ENCODE measurements at regions not wholly inside any gene's neighbourhood (a gene's known extent, or its start where the extent isn't known, plus 50 kb on each side); places are given as distances from the start of the nearest gene placed in this dataset.

DNA sequence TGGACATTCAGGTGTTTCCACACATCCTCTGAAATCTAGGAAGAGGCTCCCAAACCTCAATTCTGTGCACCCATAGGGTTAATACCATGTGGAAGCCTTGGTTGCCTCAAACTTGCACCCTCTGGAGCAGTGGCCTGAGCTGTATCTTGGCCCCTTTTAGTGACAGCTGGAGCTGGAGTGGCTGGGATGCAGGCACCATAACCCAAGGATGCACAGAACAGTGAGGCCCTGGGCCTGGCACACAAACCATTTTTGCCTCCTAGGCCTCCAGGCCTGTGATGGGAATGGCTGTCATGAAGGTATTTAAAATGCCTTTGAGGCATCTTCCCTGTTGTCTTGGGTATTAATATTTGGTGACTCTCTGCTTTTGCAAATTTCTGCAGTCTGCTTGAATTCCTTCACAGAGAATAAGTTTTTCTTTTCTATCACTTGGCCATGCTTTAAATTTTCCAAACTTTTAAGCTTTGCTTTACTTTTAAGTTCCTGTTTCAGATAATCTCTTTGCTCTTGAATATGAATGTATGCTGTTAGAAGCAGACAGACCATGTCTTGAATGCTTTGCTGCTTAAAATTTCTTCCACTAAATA is 1594.5 kb upstream of the PCDH20 start:
- no peak for DNase-seq (ENCODE audit: low spot score)

DNA sequence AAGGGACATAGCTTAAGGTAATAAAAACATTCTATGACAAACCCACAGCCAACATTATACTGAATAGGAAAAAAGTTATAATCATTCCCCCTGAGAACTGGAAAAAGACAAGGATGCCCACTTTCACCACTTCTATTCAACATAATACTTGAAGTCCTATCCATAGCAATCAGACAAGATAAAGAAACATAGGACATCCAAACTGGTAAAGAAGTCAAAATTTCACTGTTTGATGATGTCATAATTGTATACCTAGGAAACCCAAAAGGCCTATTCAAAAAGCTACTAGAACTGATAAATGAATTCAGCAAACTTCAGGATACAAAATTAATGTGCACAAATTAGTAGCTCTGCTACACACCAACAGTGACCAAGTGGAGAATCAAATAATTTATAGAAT is 1590.0 kb upstream of the PCDH20 start:
- no peak for DNase-seq (ENCODE audit: low spot score)

DNA sequence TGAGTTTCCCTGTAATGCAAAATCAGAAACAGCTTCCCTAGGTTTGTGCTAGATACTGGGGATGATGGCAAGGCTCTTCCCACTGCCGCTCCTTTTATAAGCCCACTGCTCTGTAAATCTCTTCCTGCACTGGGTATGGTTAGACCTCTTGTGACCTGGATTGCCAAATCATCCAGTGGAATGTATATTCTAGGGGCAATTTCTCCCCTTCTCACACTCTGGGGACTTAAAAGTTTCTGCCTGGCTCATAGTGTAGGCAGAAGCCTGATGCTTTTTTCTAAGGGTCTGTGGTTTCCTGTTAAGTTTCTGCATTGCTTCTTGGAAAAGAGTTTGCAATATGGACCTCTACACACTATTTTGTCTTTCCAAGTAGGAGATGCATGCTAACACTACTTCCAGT is 1582.0 kb upstream of the PCDH20 start:
- no peak for DNase-seq (ENCODE audit: low spot score)

DNA sequence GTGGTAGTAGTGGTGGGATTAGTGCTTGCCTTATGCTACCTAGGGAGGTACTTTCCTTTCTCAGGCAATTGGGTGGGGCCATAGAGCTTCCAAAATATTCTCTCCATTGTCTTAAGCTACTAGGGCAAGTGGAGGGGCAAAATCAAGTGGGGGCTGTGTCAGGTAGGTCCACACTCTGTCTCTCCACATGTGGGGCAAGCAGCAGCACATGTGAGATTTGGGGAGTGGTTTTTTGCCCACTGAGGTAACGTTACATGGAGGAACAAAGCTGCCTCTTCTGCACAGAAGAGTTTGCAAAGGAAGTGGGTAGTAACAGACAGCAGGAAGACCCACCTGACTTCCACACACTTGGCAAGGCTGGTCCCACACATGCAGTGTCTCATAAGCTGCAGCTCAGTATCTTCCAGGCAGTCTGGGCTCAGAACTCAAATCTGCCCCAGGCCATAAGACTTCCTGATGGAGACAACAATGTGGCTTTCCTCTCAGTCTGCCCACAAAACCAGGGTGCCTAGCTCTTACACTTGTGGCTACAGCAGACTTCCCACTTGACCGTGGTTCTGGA is 1581.5 kb upstream of the PCDH20 start:
- no peak for DNase-seq (ENCODE audit: low spot score)

DNA sequence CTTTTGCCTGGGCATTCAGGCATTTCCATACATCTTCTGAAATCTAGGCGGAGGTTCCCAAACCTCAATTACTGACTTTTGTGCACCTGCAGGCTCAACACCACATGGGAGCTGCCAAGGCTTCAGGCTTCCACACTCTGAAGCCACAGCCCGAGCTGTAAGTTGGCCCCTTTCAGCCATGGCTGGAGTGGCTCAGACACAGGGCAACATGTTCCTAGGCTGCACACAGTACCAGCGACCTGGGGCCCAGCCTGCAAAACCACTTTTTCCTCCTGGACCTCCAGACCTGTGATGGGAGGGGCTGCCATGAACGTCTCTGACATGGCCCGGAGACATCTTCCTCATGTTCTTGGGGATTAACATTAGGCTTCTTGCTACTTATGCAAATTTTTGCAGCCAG is 1558.2 kb upstream of the PCDH20 start:
- no peak for DNase-seq (ENCODE audit: low spot score)

DNA sequence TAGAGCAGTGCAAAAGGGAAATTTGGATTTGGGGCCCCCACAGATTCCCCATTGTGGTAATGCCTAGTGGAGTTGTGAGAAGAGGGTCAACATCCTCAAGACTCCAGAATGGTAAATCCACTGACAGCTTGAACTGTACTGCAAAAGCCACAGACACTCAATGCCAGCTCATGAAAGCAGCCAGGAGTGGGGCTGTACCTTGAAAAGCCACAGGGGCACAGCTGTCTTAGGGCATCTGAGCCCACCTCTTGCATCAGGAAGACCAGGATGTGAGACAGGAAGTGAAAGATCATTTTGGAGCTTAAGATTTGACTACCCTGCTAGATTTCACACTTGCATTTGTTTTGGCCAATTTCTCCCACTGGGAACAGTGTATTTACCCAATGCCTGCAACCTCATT is 1548.9 kb upstream of the PCDH20 start:
- DNase-seq (ENCODE audit: low spot score), result no peak

DNA sequence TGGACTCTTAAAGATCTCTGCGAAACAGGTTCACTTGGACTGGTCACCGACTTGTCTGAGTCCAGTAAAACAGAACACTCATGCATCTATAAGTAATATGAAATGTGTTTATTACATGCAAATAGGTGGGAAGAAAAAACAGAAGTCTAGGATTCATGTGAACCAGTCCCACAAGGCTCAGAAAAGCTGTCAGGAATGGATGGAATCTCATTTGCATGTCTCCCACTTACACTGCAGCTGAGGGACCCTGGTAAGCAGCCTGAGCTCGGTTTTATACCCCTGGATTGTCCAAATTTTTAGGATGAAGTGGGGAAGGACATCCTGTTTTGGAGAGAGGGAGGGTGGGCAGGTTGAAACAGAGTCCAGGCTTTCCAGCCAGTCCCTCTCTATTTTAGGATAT is 1545.1 kb upstream of the PCDH20 start:
- no peak for DNase-seq (ENCODE audit: low spot score)

DNA sequence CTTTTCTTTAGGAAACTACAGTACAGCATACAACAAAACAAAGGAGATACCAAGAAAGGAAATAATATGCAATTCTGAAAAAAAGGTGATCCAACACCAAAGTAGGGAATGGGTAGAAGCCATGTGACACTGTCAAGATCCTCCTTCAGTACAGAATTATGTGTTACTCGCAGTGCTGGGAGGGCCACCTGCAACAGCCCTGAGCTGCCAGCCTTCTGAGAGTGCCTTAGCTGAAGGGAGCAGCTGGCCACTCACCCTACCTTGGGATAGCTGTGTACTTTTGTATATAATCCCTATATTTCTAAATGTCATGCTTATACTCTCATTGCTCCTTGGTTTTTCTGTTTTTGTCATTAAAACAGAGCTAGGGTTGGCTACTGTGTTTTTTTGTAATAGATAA is 1518.2 kb upstream of the PCDH20 start:
- DNase-seq (ENCODE audit: low spot score), result no peak

DNA sequence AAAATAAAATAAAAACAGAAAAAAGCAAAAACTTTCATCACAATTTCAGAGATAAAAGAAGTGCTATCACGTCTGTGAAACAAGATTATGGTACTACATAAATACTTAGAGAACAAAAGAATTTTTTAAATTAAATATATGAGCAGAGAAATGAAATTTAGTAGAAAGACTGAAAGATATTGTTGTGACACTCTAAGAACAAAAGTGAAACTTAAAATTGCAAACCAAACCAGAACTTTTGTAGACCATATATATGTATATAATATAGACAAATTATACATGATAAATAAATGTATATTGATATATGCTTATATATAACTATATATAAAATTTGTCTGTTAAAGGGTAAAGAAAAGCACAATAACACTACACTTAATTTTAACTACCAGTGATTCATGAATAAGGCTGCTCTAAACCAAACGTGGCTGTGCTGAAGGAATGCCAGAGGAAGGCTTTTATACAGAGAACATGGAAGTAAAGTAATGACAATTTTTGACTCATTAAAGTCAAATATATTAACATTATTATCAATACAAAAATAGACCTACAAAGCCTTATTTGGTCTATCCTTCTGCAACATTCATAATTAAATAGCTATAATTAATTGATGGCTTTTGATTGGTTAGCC is 1516.7 kb upstream of the PCDH20 start:
- no peak for DNase-seq (ENCODE audit: low spot score)

DNA sequence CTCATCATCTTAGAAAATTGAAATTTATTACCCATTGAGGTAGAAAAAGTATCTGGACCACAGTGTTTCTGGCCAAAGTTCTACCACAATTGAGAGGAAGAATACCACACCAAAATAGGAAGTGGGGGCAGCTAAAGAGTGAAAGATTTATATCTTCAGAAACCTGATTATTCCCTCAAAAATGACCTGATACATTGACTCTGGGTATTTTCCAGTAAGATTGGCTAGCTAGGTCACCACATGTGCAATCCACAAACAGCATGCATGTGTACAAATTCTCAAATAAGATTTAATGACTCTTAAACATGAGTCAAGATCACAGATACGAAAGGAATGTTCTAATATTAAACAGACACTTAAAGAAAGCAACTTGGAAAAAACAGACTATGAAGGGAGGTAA is 1516.2 kb upstream of the PCDH20 start:
- peak; percentile 7 for DNase-seq (ENCODE audit: low spot score)

DNA sequence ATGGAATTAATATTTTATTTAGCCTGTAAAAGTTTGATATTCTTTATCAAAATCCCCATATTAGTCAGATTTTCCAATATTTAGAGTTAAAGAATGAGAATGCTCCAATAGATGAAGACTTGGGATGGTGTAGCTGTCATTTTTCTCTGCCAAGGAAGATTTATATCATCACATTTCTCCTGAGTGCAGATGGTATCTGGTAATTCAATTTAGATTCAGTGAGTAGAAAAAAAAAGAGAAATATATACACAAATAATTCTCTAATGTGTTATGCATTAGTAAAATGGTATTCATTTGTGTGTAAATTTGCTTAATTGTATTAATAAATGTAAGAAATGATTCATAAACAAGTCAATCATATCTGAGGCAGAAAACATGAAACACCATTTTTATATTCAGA is 1508.7 kb upstream of the PCDH20 start:
- no peak for DNase-seq (ENCODE audit: low spot score)

DNA sequence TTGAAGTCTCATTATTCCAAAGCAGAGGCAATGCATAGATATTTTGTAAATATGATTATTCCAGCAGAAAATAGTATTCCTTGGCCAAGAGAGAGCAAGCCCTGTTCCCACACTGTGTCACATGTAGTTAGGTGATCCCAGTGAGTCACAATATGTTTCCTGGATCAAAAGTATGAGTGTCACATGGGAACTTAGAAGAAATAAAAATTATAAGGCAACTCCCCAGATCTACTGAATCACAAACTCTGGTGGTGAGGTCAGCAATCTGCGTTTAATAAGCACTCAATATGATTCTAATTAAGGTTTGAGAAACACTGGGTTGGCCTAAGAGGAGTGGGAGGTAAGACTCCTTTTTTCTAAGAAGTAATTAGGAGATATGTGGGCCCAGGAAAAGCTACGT is 1504.5 kb upstream of the PCDH20 start:
- no peak for DNase-seq (ENCODE audit: low spot score)

DNA sequence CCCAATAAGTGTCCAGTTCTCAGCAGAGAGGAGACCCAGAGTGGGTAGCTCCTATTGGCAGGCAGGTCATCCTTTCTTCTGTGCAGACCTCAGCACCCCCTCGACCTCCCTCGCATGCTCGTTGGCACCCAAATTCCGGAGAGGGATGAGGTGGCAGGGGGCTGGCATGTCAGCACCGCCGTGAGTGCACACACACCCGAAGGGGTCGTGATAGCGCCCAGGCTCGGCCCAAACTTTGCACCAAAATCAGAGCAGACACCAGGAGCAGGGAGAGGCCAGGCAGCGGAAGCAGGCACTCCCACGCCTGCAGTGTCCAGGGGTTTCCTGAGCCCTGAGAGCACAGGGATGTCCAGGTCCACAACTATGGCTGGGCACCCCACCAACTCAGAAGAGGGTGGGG is 1503.8 kb upstream of the PCDH20 start:
- no peak for DNase-seq (ENCODE audit: low spot score)

DNA sequence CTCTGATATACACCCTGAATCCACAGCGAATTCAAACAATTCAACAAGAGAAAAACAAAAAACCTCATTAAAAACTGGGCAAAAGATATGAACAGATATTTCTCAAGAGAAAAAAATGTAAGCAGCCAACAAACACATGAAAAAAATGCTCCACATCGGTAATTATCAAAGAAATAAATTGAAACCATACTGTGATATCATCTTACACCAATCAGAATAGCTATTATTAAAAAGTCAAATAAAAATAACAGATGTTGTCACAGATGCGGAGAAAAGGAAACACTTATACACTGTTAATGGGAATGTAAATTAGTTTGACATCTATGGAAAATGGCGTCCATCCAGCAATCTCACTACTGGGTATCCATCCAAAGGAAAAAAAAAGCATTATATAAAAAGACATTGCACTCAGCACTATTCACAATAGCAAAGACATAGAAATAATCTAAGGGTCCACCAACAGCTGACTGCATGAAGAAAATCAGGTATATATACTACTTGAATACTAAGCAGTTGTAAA is 1495.0 kb upstream of the PCDH20 start:
- DNase-seq (ENCODE audit: low spot score), result no peak

DNA sequence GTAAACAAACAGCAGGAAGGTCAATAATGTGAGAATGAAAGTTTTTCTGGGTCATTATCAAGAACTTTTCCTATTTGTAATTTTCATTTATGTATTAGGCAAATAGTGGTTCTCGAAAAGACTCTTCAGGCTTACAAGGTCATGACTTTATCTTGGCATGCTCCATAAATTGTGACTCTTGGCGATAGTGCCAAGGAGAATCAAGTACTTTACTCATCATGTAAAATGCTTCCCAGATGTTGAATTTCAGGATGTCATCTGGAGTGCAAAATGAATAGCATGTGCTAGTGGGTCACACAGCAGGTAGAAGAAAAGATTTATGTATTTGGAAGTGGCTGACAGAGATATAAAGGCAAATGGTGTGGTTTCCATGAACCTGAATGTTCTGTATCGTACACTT is 1492.7 kb upstream of the PCDH20 start:
- DNase-seq (ENCODE audit: low spot score), result no peak

DNA sequence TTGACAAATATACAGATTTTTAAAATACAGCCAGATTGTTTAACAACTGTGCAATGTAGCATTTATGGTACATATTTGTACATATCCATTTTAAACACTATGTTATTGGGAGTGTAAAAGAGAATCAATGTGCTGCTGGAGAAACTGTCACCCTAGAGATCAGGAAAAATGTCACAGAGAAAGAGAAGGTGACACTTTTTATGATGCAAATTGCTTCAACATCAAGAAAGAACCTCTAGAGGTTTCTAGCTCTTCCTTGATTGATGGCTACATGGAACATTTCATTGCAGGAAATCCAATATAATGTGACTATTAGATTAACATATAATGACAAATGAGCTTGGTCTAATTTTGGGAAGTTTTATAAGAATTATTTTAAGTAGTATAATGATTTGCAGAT is 1491.2 kb upstream of the PCDH20 start:
- no peak for DNase-seq (ENCODE audit: low spot score)

DNA sequence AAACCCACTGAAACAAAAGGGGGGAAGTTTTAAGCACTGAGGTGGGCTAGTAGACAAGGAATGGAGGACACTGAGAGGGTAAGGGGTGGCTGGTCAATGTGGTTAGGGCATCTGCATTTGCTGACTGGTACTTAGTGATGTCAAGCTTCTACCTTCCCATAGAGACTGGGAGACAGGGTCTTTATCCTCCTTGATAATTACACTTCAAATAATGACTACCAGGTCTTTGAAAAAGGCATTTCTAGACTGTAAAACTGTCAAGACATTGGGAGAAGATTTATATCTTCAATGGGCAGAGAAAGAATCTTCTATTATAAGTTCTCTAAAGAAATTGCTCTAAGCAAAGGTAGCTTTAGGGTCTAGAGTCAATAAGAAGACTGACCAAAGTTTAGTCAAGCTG is 1490.8 kb upstream of the PCDH20 start:
- no peak for DNase-seq (ENCODE audit: low spot score)

DNA sequence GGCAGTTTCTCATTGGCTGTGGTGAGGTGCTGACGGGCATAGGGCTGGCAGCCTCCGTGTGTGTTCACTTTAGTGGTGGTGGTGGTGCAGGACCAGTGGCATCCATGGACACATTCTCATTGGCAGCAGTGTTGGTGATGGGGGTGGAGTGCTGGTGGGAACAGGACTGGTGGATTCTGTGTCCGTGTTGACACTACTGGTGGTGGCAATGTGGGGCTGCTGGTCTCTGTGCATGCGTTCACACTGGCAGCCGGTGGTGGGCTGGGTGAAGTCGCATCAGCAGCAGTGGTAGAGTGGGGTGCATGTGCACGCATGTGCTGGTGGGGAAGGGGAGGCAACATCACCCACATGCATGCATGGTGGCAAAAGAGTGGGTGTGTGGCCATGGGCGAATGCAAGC is 1471.4 kb upstream of the PCDH20 start:
- no peak for DNase-seq (ENCODE audit: low spot score)

DNA sequence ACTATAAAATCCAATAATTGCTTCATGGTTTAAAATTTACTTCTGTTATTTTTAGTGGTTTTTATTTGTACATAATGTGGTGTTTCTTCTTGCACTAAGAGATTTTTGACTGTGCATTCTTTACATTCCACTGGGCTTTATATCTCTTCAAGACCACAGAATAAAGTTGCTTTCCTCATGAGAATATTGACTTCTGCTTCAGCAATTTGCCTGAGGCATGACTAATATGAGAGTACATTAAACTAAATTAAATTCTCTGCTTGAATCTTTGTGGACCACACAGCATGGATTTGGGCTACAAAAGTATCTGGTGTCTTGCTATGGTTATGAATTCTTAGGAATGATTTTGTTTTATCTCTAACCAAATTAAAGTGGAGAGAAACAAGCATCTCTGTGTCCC is 1463.4 kb upstream of the PCDH20 start:
- peak; percentile 33 for DNase-seq (ENCODE audit: low spot score)

DNA sequence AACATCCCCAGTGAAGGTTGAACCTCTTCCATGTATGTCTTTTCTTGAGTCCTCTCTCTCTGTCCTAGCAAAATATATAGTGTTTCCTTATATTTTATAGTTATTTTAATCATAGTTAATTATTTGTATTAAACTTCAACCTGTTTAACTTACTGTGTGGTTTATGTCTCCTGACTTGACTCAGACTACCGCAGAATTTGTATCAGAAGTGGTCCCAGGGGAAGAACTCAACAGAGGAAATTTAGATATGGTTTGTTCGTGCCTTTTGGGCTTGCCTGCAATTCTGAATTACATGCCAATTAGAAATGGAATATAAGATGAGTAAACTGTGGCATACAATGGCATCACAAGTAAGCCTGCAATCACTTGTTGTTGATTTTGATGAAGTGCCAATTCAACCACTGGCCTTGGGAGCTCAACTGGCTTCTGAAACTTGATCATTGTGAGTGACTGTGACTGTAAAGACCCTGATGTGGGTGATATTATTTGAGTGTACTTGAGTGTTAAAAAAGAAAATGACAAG is 1459.5 kb upstream of the PCDH20 start:
- DNase-seq (ENCODE audit: low spot score), result no peak

DNA sequence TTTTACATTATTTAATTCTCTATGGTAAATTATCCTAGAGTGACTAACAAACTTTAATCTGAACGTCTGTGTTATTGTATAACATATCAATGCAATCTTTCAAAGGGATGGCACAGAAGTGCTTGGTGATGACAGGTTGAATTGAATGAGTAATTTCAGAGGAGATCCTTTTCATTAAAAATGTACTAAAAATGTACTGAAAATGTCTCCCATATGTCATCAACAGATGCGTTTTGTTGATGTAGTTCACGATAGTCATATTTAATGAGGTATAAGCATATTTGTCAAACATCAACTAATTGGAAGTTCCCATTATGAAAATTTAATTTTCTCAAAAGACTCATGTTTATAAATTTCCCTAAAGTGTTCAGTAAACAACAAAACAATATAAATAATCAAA is 1434.7 kb upstream of the PCDH20 start:
- DNase-seq (ENCODE audit: low spot score), result no peak

DNA sequence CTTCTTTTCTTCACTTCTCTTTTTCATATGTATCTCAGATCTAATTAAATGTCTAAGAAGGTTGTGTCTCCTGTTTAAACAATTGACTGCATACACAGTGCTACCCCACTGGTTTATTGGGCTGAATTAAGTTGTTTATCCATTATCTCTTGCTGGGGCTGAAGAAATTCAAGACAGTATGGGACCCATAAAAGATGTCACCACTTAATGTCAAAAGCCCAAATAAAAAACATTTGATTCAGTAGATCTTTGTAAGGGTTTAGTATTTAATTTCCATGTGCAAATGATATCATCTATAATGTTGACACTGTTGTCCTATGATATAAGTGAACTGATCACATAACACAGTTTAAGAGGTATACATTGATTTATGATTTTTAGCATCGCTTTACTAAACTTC is 1431.9 kb upstream of the PCDH20 start:
- no peak for DNase-seq (ENCODE audit: low spot score)

DNA sequence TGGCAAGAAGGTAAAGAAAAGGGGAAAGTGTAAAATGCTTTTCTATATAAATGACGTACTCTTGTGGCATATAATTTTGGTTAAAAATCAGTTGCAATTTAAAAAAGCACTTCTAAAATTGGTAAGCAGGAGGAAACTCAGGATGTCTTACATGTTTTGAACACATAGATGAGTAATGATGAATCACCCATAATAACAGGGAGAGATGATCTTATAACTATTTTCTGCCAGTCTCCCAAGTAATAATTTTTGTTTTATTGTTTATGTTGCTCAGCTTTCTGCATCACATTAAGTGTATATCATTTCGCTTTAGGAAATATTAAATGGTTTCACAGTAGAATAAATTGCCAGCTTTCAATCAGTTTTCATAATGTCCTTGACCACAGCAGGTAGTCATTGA is 1430.7 kb upstream of the PCDH20 start:
- DNase-seq (ENCODE audit: low spot score), result no peak

DNA sequence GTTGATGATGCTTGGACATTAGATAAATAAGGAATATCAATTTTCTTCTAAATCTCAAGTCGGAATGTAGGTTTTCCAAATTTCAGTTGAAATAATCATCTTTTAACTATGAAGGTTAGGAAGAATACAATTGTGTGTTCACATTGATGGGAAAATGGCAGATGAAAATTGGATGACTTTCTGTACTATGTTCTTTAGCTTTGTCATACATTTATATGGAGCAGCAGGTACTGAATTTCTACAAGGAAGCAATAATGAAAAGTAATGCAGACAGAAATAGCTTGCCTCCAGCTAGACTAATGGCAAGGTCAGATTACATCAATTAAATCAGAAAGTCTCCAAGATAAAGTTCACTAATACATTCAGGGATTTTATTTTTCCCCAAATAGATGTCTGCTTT is 1423.7 kb upstream of the PCDH20 start:
- DNase-seq (ENCODE audit: low spot score), result no peak

All from AG08395 (cell line).